ENCODE measurements at regions not wholly inside any gene's neighbourhood (a gene's known extent, or its start where the extent isn't known, plus 50 kb on each side); places are given as distances from the start of the nearest gene placed in this dataset.

GRCh38 chr13:90645582-90645981, 701.9 kb upstream of the MIR17HG start:
- H2BK20ac ChIP-seq (ENCODE audit: low read depth, low read length): no peak overlapping the region
- CTCF ChIA-PET: no interaction called here
- H3K79me1 ChIP-seq (ENCODE audit: low read depth in 1 of 2, low read length in 2 of 2): no peaks in the 10 kb centered on the region
- no peaks in the 10 kb centered on the region for H3K4me1 ChIP-seq (ENCODE audit: control insufficient read depth, insufficient read depth, low read length)
- POLR2A ChIA-PET (ENCODE audit: unreplicated experiment): no interaction called here
- no peak overlapping the region for H3K23ac ChIP-seq (ENCODE audit: low read depth, low read length)
- no peaks in the 10 kb centered on the region for H3K27me3 ChIP-seq (ENCODE audit: control insufficient read depth, insufficient read depth, low read length)
- ATAC-seq (ENCODE audit: low read depth) (no peak), DNase-seq (no peak)
- H3K56ac ChIP-seq (ENCODE audit: extremely low read depth, insufficient read depth, low read length): no peak overlapping the region
- H3K27ac ChIP-seq (ENCODE audit: insufficient read depth, low read length): no peak overlapping the region
- no peak overlapping the region for H3K4ac ChIP-seq (ENCODE audit: low read depth, low read length)
- dilution Hi-C loops (cut with HindIII; ENCODE audit: low sequenced_read_pairs, unreplicated experiment) (no loop called here), in situ Hi-C loops (cut with MboI; ENCODE audit: low sequenced_read_pairs) (no loop called here), intact Hi-C loops (cut with micrococcal nuclease) (no loop called here)
- H3K18ac ChIP-seq (ENCODE audit: low read depth, low read length): no peak overlapping the region
- H2BK120ac ChIP-seq (ENCODE audit: low read depth, low read length): no peak overlapping the region
- no peak overlapping the region for H3K4me3 ChIP-seq (ENCODE audit: insufficient read depth, low read depth, low read length)
- WGBS, 2 experiments (ENCODE audit: extremely low coverage in 2 of 2, insufficient read length in 1 of 2): no CpG with 5 or more reads among the region's 1 CpG
- H4K5ac ChIP-seq (ENCODE audit: low read depth, low read length): no peak overlapping the region
- no peak overlapping the region for H2AK9ac ChIP-seq (replicated peaks; ENCODE audit: low read depth, low read length, poor library complexity)
- no peaks in the 10 kb centered on the region for H3K36me3 ChIP-seq (ENCODE audit: control insufficient read depth, insufficient read depth, low read length)
- no peak overlapping the region for H2AK5ac ChIP-seq (ENCODE audit: low read depth, low read length)
- no peak overlapping the region for H4K8ac ChIP-seq (ENCODE audit: low read depth in 2 of 2, low read length in 2 of 2)
- H2BK5ac ChIP-seq (ENCODE audit: low read depth, low read length, poor library complexity, severe bottlenecking): no peak overlapping the region
- H3K9me1 ChIP-seq (ENCODE audit: insufficient read depth, low read length): no peaks in the 10 kb centered on the region
- H3K9ac ChIP-seq (ENCODE audit: low read depth, low read length): no peak overlapping the region
- no peak overlapping the region for H2AFZ ChIP-seq (replicated peaks; ENCODE audit: low read length, poor library complexity)
- no peak overlapping the region for H2BK15ac ChIP-seq (ENCODE audit: low read depth, low read length)
- TF ChIP-seq USF2 (IDR thresholded peaks at IDR 0.05; ENCODE audit: low read depth, low read length): no peak
- no peak for TF ChIP-seq RAD21 (IDR thresholded peaks at IDR 0.05; ENCODE audit: low read length)
- no peak for TF ChIP-seq SMC3 (IDR thresholded peaks at IDR 0.05; ENCODE audit: low read depth, low read length)
- TF ChIP-seq POLR2A (IDR thresholded peaks at IDR 0.05; ENCODE audit: low read depth, low read length): no peak
- no peak for TF ChIP-seq MAFK (IDR thresholded peaks at IDR 0.05; ENCODE audit: low read depth, low read length)
- H4K91ac ChIP-seq (ENCODE audit: insufficient read depth, low read depth, low read length): no peak overlapping the region
- no peak overlapping the region for H3K14ac ChIP-seq (replicated peaks; ENCODE audit: low read depth, low read length)
- H3K4me2 ChIP-seq (ENCODE audit: low read depth, low read length): no peak overlapping the region
- BruUV-seq (replicated peaks): no TSS peak
- H4K20me1 ChIP-seq (ENCODE audit: insufficient read depth, low read length): no peaks in the 10 kb centered on the region
- peaks cover 4% of the 10 kb centered on the region; the same call in 1 of the 2 replicates for H3K9me3 ChIP-seq (ENCODE audit: control insufficient read depth, insufficient read depth, low read length)

Measured in IMR-90 (cell line).